AG10803 (cell line): ENCODE measurements at regions not wholly inside any gene's neighbourhood (a gene's known extent, or its start where the extent isn't known, plus 50 kb on each side); places are given as distances from the start of the nearest gene placed in this dataset.
"Not testable (repeated sequence)": the region's sequence is repeated elsewhere in the genome, so short reads cannot be mapped to it uniquely, and the experiment has no call there.

Experiments
- DNase-seq: peaks from one replicate; pipeline ENCODE4 v3.0.0; 2010; ENCODE audit warnings: low read depth
- H3K4me3 ChIP-seq: 2 replicates; pipeline ENCODE4 v1.5.1; 2011; ENCODE audit warnings: mild to moderate bottlenecking, low read length, control low read depth
- TF ChIP-seq, protein P1 (sequence below): conservative IDR thresholded peaks from 2 replicates; pipeline ENCODE4 v1.5.1; 2011; ENCODE audit warnings: mild to moderate bottlenecking, low read length, control low read depth, inconsistent platforms

DNA sequence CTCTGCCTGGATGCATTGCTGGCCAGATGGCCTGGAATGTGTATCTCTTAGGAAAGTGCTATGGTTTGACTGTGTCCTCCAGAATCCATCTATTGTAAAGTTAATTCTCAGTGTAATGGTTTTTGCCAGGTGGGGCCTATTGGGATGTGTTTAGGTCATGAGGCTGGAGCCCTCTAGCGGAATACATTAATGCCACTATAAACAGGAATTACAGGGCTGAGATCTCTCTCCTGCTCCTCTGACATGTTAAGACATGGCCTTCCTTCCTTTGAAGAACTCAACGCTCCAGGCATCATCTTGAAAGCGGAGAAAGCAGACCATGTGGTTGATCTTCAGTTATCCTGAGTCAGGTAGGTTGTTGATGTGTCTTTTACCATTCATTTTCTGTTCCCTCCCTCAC is 276.4 kb downstream of the RPIA start:
- H3K4me3 ChIP-seq, result no peak overlapping the region
- TF ChIP-seq, protein P1, sequence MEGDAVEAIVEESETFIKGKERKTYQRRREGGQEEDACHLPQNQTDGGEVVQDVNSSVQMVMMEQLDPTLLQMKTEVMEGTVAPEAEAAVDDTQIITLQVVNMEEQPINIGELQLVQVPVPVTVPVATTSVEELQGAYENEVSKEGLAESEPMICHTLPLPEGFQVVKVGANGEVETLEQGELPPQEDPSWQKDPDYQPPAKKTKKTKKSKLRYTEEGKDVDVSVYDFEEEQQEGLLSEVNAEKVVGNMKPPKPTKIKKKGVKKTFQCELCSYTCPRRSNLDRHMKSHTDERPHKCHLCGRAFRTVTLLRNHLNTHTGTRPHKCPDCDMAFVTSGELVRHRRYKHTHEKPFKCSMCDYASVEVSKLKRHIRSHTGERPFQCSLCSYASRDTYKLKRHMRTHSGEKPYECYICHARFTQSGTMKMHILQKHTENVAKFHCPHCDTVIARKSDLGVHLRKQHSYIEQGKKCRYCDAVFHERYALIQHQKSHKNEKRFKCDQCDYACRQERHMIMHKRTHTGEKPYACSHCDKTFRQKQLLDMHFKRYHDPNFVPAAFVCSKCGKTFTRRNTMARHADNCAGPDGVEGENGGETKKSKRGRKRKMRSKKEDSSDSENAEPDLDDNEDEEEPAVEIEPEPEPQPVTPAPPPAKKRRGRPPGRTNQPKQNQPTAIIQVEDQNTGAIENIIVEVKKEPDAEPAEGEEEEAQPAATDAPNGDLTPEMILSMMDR, result peak; percentile 25; the same call in 1 of the 2 replicates
- peak; percentile 3 for DNase-seq

DNA sequence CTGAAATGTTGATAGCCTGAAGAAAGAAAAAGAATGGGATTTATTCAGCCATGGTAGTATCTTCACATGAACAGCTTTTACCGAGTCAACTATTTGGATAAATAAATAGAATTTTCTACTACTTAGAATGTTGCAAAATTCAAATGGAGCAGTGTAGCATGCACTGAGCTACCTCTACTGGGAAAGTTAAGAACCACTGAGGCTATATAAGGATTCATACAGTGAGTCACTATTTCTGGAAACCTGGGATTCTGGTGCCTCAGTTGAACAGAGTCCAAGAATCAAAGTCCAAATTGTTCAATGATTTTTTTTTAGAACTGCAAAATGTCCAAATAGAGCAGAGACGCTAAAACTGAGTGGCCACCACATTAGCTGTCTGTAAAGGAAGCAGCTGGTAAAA is 286.5 kb downstream of the RPIA start:
- H3K4me3 ChIP-seq, DNase-seq: not testable (repeated sequence)

DNA sequence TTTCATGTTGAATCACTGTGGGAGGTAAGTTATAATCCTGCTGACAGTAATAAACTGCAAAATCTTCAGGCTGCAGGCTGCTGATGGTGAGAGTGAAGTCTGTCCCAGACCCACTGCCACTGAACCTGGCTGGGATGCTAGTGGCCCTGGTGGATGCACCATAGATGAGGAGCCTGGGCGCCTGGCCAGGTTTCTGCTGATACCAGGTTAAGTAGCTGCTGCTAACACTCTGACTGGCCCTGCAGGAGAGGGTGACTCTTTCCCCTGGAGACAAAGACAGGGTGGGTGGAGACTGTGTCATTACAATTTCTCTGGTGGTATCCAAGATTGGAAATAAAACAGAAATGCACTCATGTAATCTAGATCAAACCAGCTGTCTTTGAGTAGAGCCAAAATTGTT is 287.0 kb downstream of the RPIA start:
- not testable (repeated sequence) for H3K4me3 ChIP-seq, DNase-seq

DNA sequence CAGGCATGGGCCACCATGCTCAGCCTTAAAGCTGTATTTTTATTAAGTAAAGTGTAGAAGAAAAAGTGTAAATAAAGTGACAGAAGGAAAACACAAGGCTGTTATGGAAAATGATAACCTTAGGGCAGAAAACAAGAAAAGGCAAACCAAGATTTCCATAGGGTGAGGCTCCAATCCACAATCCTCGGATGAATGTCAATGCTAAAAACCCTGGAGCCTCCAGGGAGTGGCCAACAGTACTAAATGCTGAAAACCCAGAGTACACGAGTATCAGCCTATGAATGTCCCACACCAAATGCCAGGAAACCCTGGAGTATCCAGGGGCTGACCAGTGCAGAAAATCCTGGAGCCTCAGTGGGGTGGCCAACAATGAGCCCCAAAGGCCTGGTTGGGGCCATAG is 292.6 kb downstream of the RPIA start:
- not testable (repeated sequence) for DNase-seq, H3K4me3 ChIP-seq

DNA sequence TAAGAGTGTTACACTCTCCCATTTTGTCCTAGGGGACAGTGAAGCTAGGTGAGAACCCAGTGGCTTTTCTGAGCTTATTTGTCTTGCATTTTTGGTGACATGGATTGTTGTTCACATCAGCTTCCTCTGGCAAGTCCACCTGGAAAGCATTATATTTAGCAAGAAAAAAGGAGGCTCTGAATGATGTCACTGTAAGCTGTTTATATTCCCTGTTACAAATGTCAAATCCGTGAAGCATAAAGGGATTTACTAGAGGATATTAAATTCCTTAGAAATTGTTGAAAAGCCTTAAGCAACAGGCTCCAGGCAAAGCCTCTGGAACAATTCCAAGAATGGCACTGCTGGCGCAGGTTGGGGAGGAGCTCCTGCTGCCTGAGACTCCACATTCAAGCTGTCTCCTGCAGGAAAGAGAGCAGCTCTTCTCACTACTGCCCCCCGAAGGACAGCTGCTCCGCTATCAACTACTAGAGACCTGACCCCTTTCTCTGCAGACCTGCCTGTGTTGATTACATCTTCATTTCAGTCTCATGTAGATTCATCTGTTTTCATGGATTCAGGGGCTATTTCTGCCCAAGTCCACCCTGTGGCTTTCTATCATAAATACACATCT is 295.4 kb downstream of the RPIA start:
- H3K4me3 ChIP-seq, DNase-seq: not testable (repeated sequence)

DNA sequence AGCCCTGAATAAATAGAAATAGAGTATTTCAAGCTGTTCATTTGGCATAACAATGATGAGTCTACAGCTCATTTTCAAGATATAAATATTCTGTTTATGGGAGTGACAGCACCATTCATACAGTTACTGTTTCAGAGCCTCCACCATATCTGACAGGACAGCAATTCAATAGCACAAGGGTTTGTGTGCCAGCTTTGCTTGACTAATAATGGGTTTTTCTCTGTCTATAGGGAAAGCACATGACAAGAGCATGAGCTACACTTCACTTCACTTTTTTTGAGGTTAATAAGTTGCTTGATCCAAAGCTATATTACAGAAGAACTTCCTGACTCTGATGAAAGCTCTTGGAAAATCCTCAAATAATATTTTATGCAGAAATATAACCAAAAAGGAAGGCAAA is 297.1 kb downstream of the RPIA start:
- DNase-seq, H3K4me3 ChIP-seq: not testable (repeated sequence)

DNA sequence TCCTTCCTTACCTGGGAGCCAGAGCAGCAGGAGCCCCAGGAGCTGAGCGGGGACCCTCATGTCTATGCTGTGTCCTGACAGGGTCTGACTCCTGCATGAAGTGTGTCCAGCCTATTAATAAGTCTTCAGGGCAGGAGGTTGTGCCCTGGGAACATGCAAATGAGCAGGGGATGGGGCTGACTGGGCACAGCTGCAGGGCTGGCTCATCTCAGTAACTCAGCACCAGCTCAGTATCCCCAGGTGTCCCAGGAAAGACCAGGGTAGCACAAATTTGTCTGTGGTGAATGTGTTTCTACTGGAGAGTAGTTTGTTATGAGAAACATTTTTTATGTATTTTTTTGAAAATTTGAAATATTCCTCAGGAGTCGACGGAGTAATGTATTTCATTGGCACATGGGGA is 301.3 kb downstream of the RPIA start:
- H3K4me3 ChIP-seq, DNase-seq: not testable (repeated sequence)

DNA sequence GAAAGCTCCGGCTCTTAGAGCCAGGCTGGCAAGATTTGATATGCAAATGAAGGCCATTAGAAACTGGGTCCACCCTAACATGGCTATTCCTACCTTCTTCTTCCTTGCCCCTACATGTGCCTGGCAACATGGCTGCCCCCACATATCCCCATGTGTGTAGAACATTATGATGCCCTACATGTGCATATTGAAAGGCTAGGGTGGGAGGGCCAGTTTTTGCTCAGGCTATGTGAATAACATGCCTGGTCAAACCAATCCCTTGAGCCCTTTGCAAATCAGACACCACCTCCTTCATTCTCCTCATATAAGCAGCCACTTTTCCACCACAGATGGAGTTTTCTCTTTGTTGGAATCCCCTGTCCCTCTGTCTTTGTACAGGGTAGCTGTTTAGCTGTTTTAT is 303.4 kb downstream of the RPIA start:
- H3K4me3 ChIP-seq, DNase-seq: not testable (repeated sequence)

DNA sequence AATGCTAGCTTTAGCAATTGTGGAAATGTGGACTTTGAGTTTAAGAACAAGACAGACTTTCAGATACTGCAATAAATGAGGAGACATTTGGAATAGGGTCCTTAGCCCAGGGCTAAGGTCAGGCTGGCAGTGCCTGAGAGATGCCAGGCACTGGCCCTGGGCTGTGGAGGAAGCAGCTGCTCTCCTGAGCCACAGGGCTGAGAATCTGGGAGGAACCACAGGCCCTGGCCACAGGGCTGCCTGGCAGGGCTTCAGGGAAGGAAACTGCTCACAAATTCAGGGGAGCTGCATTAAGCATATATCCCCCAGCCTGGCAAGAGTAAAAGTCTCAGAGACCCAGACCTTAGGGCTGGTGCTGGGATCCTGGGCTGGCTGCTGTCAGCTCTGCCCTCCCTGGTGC is 305.1 kb downstream of the RPIA start:
- not testable (repeated sequence) for H3K4me3 ChIP-seq, DNase-seq

DNA sequence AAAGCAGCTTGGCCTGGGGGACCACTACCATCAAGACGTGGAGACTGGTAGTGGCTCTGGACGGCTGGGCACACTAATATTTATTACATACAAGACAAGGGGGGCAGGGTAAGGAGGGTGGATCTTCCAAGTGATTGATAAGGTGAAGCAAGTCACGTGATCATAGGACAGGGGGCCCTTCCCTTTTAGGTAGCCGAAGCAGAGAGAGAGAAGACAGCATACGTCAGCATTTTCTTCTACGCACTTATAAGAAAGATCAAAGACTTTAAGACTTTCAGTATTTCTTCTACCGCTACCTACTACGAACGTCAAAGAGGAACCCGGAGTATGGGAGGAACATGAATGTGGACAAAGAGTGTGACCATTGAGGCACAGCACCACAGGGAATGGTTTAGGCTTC is 307.9 kb downstream of the RPIA start:
- no peak overlapping the region for H3K4me3 ChIP-seq
- TF ChIP-seq, protein P1, result no peak
- no peak for DNase-seq

DNA sequence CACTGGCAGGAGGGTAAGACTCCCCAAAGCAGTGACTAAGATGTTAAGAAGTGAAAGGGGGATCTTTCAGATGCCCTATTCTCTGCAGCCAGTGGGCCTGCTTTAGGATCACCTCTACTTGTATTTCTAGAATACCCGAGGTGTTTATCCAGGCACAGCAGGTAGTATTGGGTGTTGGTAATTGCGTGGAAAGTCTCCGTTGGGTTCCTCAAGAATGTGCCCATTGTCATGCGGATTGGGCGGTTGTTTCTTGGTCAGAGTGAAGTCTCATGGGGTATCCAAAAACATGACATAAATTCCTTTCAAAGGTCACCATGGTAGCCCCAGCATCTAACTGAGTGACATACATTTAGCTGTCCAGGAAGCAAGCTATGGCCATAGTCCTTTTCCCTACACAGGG is 308.8 kb downstream of the RPIA start:
- TF ChIP-seq, protein P1, result no peak
- DNase-seq, result no peak
- H3K4me3 ChIP-seq, result no peak overlapping the region

DNA sequence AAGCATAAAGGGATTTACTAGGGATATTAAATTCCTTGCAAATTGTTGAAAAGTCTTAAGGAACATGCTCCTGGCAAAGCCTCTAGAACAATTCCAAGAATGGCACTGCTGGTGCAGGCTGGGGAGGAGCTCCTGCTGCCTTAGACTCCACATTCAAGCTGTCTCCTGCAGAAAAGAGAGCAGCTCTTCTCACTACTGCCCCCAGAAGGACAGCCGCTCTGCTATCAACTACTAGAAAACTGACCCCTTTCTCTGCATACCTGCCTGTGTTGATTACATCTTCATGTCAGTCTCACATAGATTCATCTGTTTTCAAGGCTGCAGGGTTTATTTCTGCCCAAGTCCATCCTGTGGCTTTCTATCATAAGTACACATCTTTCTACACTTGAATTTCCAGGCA is 312.8 kb downstream of the RPIA start:
- DNase-seq, H3K4me3 ChIP-seq: not testable (repeated sequence)

DNA sequence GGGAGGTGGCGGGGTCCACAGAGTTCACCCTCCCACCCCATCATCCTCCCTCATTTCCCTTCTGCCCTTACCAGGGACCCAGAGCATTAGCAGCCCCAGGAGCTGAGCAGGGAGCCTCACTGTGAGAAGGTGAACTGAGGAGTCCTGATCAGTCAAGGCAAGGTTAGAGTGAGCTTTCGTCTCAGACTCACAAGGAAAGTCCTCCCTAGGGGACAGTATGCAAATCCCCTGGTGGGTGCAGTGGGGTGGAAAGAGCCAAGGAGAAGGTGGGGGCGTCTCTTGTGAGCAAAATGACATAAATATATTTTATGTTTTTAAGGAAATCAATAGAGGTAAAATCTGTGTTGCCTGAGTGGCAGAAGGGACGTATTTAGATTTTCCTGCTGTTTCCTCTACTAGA is 329.1 kb downstream of the RPIA start:
- H3K4me3 ChIP-seq, DNase-seq: not testable (repeated sequence)

DNA sequence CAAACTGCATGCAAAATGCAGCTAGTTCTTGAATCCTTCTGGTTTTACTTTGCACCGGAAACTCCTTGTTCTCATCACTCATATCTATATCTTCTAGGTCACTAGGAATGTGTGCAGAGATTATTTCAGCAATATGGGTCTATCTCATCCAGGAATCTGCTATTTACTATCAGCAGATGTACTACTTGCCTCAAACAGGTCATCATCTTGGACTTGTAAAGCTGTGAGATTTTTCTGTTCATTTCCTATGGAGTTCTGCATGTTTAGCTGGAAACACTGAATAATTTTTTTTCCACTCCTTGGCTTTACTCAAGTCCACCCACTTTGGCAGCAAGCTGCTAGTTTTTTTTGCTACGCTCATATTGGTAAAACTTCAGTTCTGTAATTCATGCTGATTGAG is 334.8 kb downstream of the RPIA start:
- not testable (repeated sequence) for DNase-seq, H3K4me3 ChIP-seq

DNA sequence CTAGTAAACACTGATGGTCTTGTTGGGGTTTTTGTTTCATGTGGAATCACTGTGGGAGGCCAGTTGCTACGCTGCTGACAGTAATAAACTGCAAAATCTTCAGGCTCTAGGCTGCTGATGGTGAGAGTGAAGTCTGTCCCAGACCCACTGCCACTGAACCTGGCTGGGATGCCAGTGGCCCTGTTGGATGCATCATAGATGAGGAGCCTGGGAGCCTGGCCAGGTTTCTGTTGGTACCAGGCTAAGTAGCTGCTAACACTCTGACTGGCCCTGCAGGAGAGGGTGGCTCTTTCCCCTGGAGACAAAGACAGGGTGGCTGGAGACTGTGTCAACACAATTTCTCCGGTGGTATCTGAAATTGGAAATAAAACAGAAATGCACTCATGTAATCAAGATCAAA is 335.6 kb downstream of the RPIA start:
- DNase-seq, H3K4me3 ChIP-seq: not testable (repeated sequence)

DNA sequence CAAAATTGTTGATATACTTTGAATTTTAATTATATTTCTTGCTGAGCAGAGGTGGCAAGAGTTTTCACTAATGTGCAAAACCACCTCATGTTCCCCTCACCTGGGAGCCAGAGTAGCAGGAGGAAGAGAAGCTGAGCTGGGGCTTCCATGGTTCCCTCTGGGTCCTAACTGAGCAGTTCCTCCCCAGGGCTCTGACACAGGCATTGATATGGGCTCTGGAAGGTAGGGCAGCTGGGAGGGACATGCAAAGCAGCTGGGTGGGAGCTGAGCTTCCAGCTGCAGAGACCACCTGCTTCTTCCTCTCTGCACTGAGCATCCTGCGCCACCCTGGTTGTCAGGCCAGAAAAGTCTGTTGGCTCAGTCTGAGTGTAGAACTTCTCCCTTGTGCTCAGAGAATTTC is 336.1 kb downstream of the RPIA start:
- H3K4me3 ChIP-seq, DNase-seq: not testable (repeated sequence)

DNA sequence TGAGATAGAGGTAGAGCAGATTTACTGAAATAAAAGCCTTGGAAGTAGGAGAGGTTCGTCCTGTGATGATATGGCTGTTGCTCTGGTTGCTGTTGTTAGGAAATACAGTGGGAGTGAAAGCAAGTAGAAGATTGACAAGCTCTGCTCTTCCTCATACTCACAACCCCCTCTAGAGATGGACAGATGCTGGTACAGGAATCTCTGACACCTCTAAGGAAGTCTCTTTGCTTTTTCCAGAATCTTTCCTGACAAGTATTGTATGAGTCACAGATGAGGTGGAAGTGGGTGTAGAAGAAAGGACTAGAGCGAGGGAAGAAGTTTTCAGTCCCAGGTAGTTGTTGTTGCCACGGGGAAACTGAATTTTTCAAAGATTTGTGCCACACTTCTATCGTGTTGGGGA is 337.8 kb downstream of the RPIA start:
- not testable (repeated sequence) for DNase-seq

More for the DNA sequence above, 337.8 kb downstream of the RPIA start:
- not testable (repeated sequence) for H3K4me3 ChIP-seq
